CD4-positive, alpha-beta T cell (primary cell): ENCODE measurements at regions not wholly inside any gene's neighbourhood (a gene's known extent, or its start where the extent isn't known, plus 50 kb on each side); places are given as distances from the start of the nearest gene placed in this dataset.

Experiments used
- ATAC-seq: fragments of 200-7000 bp; cut with Tn5 transposase; one replicate; pipeline ENCODE4 v1.10.0; 2022; ENCODE audit warnings: mild to moderate bottlenecking; ENCODE audit not compliant: poor library complexity
- CTCF ChIA-PET: fragments of 350-600 bp; sonication (Branson Sonifier 250); formaldehyde crosslinking; loops from one replicate; lab custom pipeline; 2021; ENCODE audit warnings: antibody characterized with exemption, inconsistent platforms; lab: Charles Lee
- POLR2A ChIA-PET: fragments of 350-600 bp; sonication (Branson Sonifier 250); formaldehyde crosslinking; loops from one replicate; lab custom pipeline; 2021; ENCODE audit warnings: antibody characterized with exemption, inconsistent platforms; lab: Charles Lee
- DNase-seq, 14 experiments: peaks; one replicate each; pipeline ENCODE4 v3.0.0-alpha.2; 2013 to 2020; ENCODE audit warnings: mixed read lengths in 2 of 14
- H3K27ac ChIP-seq, 2 donors: one replicate each; pipeline versions ENCODE4 v1.5.1 to v1.7.0; 2013; ENCODE audit warnings: low read length in 2 of 2, low read depth in 1 of 2, mild to moderate bottlenecking in 1 of 2
- H3K27me3 ChIP-seq, 2 experiments: 1 replicate in 1 of 2; 2 replicates in 1 of 2; pipeline versions ENCODE4 v1.6.1 to v1.7.0; 2013; ENCODE audit warnings: low read length in 2 of 2, control low read depth in 1 of 2, mild to moderate bottlenecking in 1 of 2, moderate library complexity in 1 of 2; ENCODE audit not compliant: insufficient read depth in 2 of 2, control insufficient read depth in 1 of 2
- H3K36me3 ChIP-seq: one replicate; pipeline ENCODE4 v1.6.1; 2013; ENCODE audit warnings: low read length, control low read depth; ENCODE audit not compliant: insufficient read depth
- H3K4me1 ChIP-seq: one replicate; pipeline ENCODE4 v1.6.1; 2013; ENCODE audit warnings: low read length, control low read depth; ENCODE audit not compliant: insufficient read depth
- H3K4me3 ChIP-seq: one replicate; pipeline ENCODE4 v1.5.1; 2013; ENCODE audit warnings: mild to moderate bottlenecking, low read length, moderate library complexity
- H3K9me3 ChIP-seq, 2 experiments: 1 replicate in 1 of 2; 2 replicates in 1 of 2; pipeline versions ENCODE4 v1.6.1 to v1.7.0; 2013; ENCODE audit warnings: low read length in 2 of 2, mild to moderate bottlenecking in 2 of 2, control low read depth in 1 of 2, moderate library complexity in 1 of 2; ENCODE audit not compliant: control insufficient read depth in 1 of 2, insufficient read depth in 1 of 2
- H3K27ac Mint-ChIP-seq: one replicate; pipeline ENCODE4 v1.8.0; 2020; ENCODE audit warnings: mixed read lengths
- H3K27me3 Mint-ChIP-seq: one replicate; pipeline ENCODE4 v1.8.0; 2021; ENCODE audit warnings: mixed read lengths
- H3K36me3 Mint-ChIP-seq: one replicate; pipeline ENCODE4 v1.8.0; 2021; ENCODE audit warnings: low read depth, mixed read lengths
- H3K4me1 Mint-ChIP-seq: one replicate; pipeline ENCODE4 v1.8.0; 2021; ENCODE audit warnings: low read depth, mixed read lengths
- H3K4me3 Mint-ChIP-seq: one replicate; pipeline ENCODE4 v1.8.0; 2020; ENCODE audit warnings: mild to moderate bottlenecking, mixed read lengths
- H3K9me3 Mint-ChIP-seq: one replicate; pipeline ENCODE4 v1.8.0; 2020; ENCODE audit warnings: mixed read lengths
- intact Hi-C, 2 experiments: fragments of 100-400 bp; cut with DNase I in 1 of 2; cut with micrococcal nuclease in 1 of 2; formaldehyde crosslinking; loops; one replicate each; pipeline versions ENCODE4 v1.15.1 to v1.9.0; 2023 to 2025; cut with DNase I, micrococcal nuclease
- TF ChIP-seq, protein P1 (sequence below): fragments of 200-600 bp; IDR thresholded peaks from one replicate; pipeline ENCODE4 v1.8.0; 2022; ENCODE audit warnings: antibody characterized with exemption, mild to moderate bottlenecking

DNA sequence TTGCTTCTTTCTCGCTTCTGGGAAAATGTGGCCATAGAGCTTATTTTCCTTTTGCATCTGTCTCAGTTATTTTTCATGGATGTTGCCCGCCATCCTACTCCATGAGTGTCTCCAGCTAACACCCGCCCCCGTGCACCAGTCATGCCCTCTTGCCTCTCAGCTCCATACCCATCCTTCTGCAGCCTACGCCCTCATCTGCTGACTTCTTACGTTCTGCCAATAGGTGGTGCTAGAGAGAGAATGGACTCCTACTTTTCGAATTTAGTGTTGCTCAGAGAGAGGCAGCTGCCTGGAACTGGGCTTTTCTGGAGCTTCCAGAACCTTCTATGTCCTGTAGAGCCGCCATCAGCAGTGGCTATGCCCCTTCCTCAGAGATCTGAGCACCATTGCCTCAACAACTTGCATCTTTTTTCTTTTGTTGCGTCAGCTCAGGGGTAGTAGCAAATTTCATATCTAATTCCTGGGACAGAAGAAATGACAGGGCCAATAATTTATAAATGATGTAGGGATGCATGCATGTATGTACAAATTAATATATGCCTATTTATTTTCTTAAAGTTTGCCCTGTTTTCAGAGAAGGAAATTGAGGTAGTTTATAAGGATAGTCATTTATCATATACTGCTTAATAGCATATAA is 119.7 kb upstream of the MYOCD start:
- ChIA-PET POLR2A (no interaction called here), CTCF (no interaction called here)

DNA sequence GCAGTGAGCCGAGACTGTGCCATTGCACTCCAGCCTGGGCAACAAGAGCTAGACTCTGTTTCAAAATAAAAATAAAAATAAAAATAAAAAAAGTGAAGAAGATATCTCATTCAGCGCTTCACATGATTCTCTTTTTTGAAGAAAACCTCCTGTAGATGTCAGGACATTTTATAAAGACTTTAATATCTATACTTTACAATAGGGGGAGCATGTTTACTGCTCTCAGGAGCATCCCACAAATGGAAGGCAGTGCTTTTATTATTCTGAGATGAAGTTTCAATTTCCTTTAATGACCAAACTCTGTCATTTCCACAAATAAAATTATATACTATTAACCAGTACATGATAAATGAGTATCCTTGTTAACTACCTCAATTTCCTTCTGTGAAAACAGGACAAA is 118.7 kb upstream of the MYOCD start:
- no peak for DNase-seq
- Mint-ChIP-seq H3K36me3 (no peaks in the 10 kb centered on the region), H3K9me3 (peaks cover 4% of the 10 kb centered on the region), H3K27me3 (no peaks in the 10 kb centered on the region), H3K27ac (no peak overlapping the region), H3K4me3 (no peak overlapping the region), H3K4me1 (no peaks in the 10 kb centered on the region)
- Histone ChIP-seq H3K4me3 (no peak overlapping the region), H3K9me3 (peaks cover 0 to 8% of the 10 kb centered on the region in 2 experiments), H3K27ac (no peak overlapping the region), H3K36me3 (no peaks in the 10 kb centered on the region), H3K4me1 (no peaks in the 10 kb centered on the region), H3K27me3 (no peaks in the 10 kb centered on the region)
- TF ChIP-seq, protein P1, sequence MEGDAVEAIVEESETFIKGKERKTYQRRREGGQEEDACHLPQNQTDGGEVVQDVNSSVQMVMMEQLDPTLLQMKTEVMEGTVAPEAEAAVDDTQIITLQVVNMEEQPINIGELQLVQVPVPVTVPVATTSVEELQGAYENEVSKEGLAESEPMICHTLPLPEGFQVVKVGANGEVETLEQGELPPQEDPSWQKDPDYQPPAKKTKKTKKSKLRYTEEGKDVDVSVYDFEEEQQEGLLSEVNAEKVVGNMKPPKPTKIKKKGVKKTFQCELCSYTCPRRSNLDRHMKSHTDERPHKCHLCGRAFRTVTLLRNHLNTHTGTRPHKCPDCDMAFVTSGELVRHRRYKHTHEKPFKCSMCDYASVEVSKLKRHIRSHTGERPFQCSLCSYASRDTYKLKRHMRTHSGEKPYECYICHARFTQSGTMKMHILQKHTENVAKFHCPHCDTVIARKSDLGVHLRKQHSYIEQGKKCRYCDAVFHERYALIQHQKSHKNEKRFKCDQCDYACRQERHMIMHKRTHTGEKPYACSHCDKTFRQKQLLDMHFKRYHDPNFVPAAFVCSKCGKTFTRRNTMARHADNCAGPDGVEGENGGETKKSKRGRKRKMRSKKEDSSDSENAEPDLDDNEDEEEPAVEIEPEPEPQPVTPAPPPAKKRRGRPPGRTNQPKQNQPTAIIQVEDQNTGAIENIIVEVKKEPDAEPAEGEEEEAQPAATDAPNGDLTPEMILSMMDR, result no peak
- no peak for ATAC-seq
- POLR2A ChIA-PET, result no interaction called here
- CTCF ChIA-PET, result no interaction called here
- intact Hi-C loops, result no loop called here

More for the DNA sequence above, 119.7 kb upstream of the MYOCD start:
- Histone ChIP-seq H3K4me1 (no peaks in the 10 kb centered on the region), H3K4me3 (no peak overlapping the region), H3K9me3 (peaks cover 0 to 8% of the 10 kb centered on the region in 2 experiments), H3K27me3 (no peaks in the 10 kb centered on the region), H3K27ac (no peak overlapping the region), H3K36me3 (no peaks in the 10 kb centered on the region)
- Mint-ChIP-seq H3K27ac (no peak overlapping the region), H3K4me3 (no peak overlapping the region), H3K27me3 (no peaks in the 10 kb centered on the region), H3K36me3 (no peaks in the 10 kb centered on the region), H3K4me1 (no peaks in the 10 kb centered on the region), H3K9me3 (peaks cover 2% of the 10 kb centered on the region)
- TF ChIP-seq, protein P1, result no peak
- intact Hi-C loops, result no loop called here
- no peak for ATAC-seq
- DNase-seq, result no peak

DNA sequence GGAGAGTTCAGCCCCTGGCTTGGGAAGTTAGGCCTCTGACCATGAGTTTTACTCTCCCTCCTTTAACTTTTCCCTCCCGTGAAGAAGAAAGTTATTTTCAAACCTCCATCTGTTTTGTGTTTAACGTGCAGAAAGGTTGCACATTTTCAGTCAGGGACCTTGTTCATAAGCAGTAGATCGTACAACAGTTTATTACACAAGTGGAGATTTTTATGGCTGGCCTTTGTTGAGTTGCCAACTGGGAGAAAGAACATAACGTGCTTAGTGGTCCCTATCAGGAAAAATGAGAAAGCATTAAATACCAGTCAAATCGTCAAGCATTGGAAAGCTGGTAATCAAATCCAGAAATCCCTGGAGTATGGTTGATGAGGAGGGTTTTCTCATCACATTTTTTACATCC is 117.9 kb upstream of the MYOCD start:
- no peak overlapping the region for H3K4me3 ChIP-seq
- H3K27ac ChIP-seq, result no peak overlapping the region
- DNase-seq (no peak), ATAC-seq (no peak)
- H3K4me1 Mint-ChIP-seq, result no peaks in the 10 kb centered on the region
- no peaks in the 10 kb centered on the region for H3K27me3 Mint-ChIP-seq
- TF ChIP-seq, protein P1, result no peak
- H3K4me3 Mint-ChIP-seq, result no peak overlapping the region
- no peak overlapping the region for H3K27ac Mint-ChIP-seq
- H3K4me1 ChIP-seq, result no peaks in the 10 kb centered on the region
- H3K27me3 ChIP-seq, result no peaks in the 10 kb centered on the region
- H3K36me3 Mint-ChIP-seq, result no peaks in the 10 kb centered on the region
- H3K9me3 ChIP-seq, result peaks cover 0 to 4% of the 10 kb centered on the region in 2 experiments
- H3K9me3 Mint-ChIP-seq, result peaks cover 6% of the 10 kb centered on the region
- ChIA-PET CTCF (no interaction called here), POLR2A (no interaction called here)
- intact Hi-C loops, result no loop called here
- H3K36me3 ChIP-seq, result no peaks in the 10 kb centered on the region
